ENCODE measurements at regions not wholly inside any gene's neighbourhood (a gene's known extent, or its start where the extent isn't known, plus 50 kb on each side); places are given as distances from the start of the nearest gene placed in this dataset.

- H3K79me2 ChIP-seq (ENCODE audit: control insufficient read depth, insufficient read depth, low read length), result no peaks in the 10 kb centered on the region
- no peaks in the 10 kb centered on the region for H4K20me1 ChIP-seq (ENCODE audit: control insufficient read depth, extremely low read depth, insufficient read depth, low read length)
- H3K36me3 ChIP-seq (ENCODE audit: control insufficient read depth in 2 of 2, extremely low read depth in 1 of 2, insufficient read depth in 2 of 2, low read length in 2 of 2), result no peaks in the 10 kb centered on the region
- H3K4me3 ChIP-seq (ENCODE audit: control insufficient read depth in 2 of 3, extremely low read depth in 1 of 3, insufficient read depth in 2 of 3, low read depth in 1 of 3, low read length in 3 of 3), result no peak overlapping the region
- no peak overlapping the region for H2AFZ ChIP-seq (ENCODE audit: control insufficient read depth, low read length)
- H3K4me2 ChIP-seq (ENCODE audit: control insufficient read depth, extremely low read depth, insufficient read depth, low read depth, low read length), result no peak overlapping the region
- DNase-seq (ENCODE audit: low read depth, low spot score), result no peak
- no peaks in the 10 kb centered on the region for H3K9me1 ChIP-seq (ENCODE audit: control insufficient read depth, extremely low read depth, insufficient read depth, low read length)
- FAIRE-seq, result no peak
- no peak for TF ChIP-seq EZH2 (IDR thresholded peaks at IDR 0.05; ENCODE audit: low read length)
- TF ChIP-seq CTCF (optimal IDR thresholded peaks at IDR 0.05 in 1 of 3, IDR thresholded peaks at IDR 0.05 in 1 of 3, conservative IDR thresholded peaks at IDR 0.05 in 1 of 3; ENCODE audit: extremely low read depth in 1 of 3, insufficient read depth in 2 of 3, low read length in 3 of 3), result no peak
- H3K27ac ChIP-seq (ENCODE audit: control insufficient read depth, insufficient read depth, low read length), result no peak overlapping the region
- no peak overlapping the region for H3K9ac ChIP-seq (ENCODE audit: control insufficient read depth, extremely low read depth, insufficient read depth, low read length)
- dilution Hi-C loops (cut with MboI; ENCODE audit: extremely low pct_ligation_motif_present, low sequenced_read_pairs), result no loop called here
- no peaks in the 10 kb centered on the region for H3K4me1 ChIP-seq (ENCODE audit: control insufficient read depth, extremely low read depth, insufficient read depth, low read length)
- no peaks in the 10 kb centered on the region for H3K9me3 ChIP-seq (ENCODE audit: control insufficient read depth, low read depth, low read length)
- H3K27me3 ChIP-seq (ENCODE audit: control insufficient read depth, extremely low read depth, insufficient read depth, low read length), result no peaks in the 10 kb centered on the region
These were observed 285.6 kb downstream of the BRINP1 start for GRCh38 chr9:119083673-119084072.

GRCh38 chr9:119086590-119086989 lies 282.6 kb downstream of the BRINP1 start:
- no peak for FAIRE-seq
- dilution Hi-C loops (cut with MboI; ENCODE audit: extremely low pct_ligation_motif_present, low sequenced_read_pairs), result no loop called here
- Histone ChIP-seq H4K20me1 (ENCODE audit: control insufficient read depth, extremely low read depth, insufficient read depth, low read length) (no peaks in the 10 kb centered on the region), H3K9ac (ENCODE audit: control insufficient read depth, extremely low read depth, insufficient read depth, low read length) (no peak overlapping the region), H3K9me1 (ENCODE audit: control insufficient read depth, extremely low read depth, insufficient read depth, low read length) (no peaks in the 10 kb centered on the region), H3K4me2 (ENCODE audit: control insufficient read depth, extremely low read depth, insufficient read depth, low read depth, low read length) (no peak overlapping the region), H2AFZ (ENCODE audit: control insufficient read depth, low read length) (no peak overlapping the region), H3K79me2 (ENCODE audit: control insufficient read depth, insufficient read depth, low read length) (no peaks in the 10 kb centered on the region), H3K27me3 (ENCODE audit: control insufficient read depth, extremely low read depth, insufficient read depth, low read length) (no peaks in the 10 kb centered on the region), H3K4me3 (ENCODE audit: control insufficient read depth in 2 of 3, extremely low read depth in 1 of 3, insufficient read depth in 2 of 3, low read depth in 1 of 3, low read length in 3 of 3) (no peak overlapping the region), H3K4me1 (ENCODE audit: control insufficient read depth, extremely low read depth, insufficient read depth, low read length) (no peaks in the 10 kb centered on the region), H3K9me3 (ENCODE audit: control insufficient read depth, low read depth, low read length) (no peaks in the 10 kb centered on the region), H3K27ac (ENCODE audit: control insufficient read depth, insufficient read depth, low read length) (no peak overlapping the region), H3K36me3 (ENCODE audit: control insufficient read depth in 2 of 2, extremely low read depth in 1 of 2, insufficient read depth in 2 of 2, low read length in 2 of 2) (no peaks in the 10 kb centered on the region)
- no peak for DNase-seq (ENCODE audit: low read depth, low spot score)
- TF ChIP-seq CTCF (optimal IDR thresholded peaks at IDR 0.05 in 1 of 3, IDR thresholded peaks at IDR 0.05 in 1 of 3, conservative IDR thresholded peaks at IDR 0.05 in 1 of 3; ENCODE audit: extremely low read depth in 1 of 3, insufficient read depth in 2 of 3, low read length in 3 of 3) (no peak), EZH2 (IDR thresholded peaks at IDR 0.05; ENCODE audit: low read length) (no peak)
